HEK293T (cell line): ENCODE measurements at regions not wholly inside any gene's neighbourhood (a gene's known extent, or its start where the extent isn't known, plus 50 kb on each side); places are given as distances from the start of the nearest gene placed in this dataset.

ENCODE experiments used
- CTCF ChIA-PET: fragments of 350-600 bp; formaldehyde crosslinking; extraction: SDS; loops from one replicate; lab custom pipeline; 2021; ENCODE audit warnings: antibody characterized with exemption, inconsistent platforms; lab: Yijun Ruan, JAX
- POLR2A ChIA-PET: fragments of 350-600 bp; formaldehyde crosslinking; extraction: SDS; loops from one replicate; lab custom pipeline; 2020; ENCODE audit warnings: antibody characterized with exemption, inconsistent platforms; lab: Yijun Ruan, JAX
- DNase-seq: peaks from one replicate; pipeline ENCODE4 v3.0.0; 2012; ENCODE audit warnings: mixed read lengths; ENCODE audit errors: extremely low spot score
- ARNT ChIP-seq: fragments of 450-650 bp; IDR thresholded peaks from 2 replicates; pipeline ENCODE4 v1.6.1; 2017; ENCODE audit warnings: mild to moderate bottlenecking
- BHLHE40 ChIP-seq: fragments of 450-650 bp; IDR thresholded peaks from 2 replicates; pipeline ENCODE4 v1.6.1; 2016; ENCODE audit warnings: mild to moderate bottlenecking, moderate library complexity, borderline replicate concordance
- CTBP1 ChIP-seq: fragments of 450-650 bp; IDR thresholded peaks from 2 replicates; pipeline ENCODE4 v1.6.1; 2016; ENCODE audit warnings: borderline replicate concordance
- ELF4 ChIP-seq: fragments of 450-650 bp; IDR thresholded peaks from 2 replicates; pipeline ENCODE4 v1.6.1; 2017; ENCODE audit warnings: antibody characterized with exemption
- FOXA1 ChIP-seq: fragments of 450-650 bp; IDR thresholded peaks from 2 replicates; pipeline ENCODE4 v1.6.1; 2016; ENCODE audit warnings: mild to moderate bottlenecking
- FOXK2 ChIP-seq: fragments of 450-650 bp; IDR thresholded peaks from 2 replicates; pipeline ENCODE4 v1.6.1; 2016; ENCODE audit warnings: mild to moderate bottlenecking
- FOXM1 ChIP-seq: fragments of 450-650 bp; IDR thresholded peaks from 2 replicates; pipeline ENCODE4 v1.6.1; 2017; ENCODE audit warnings: mild to moderate bottlenecking, borderline replicate concordance
- HDGF ChIP-seq: fragments of 450-650 bp; IDR thresholded peaks from 2 replicates; pipeline ENCODE4 v1.6.1; 2017; ENCODE audit warnings: antibody characterized with exemption, borderline replicate concordance
- L3MBTL2 ChIP-seq: fragments of 450-650 bp; conservative IDR thresholded peaks from 2 replicates; pipeline ENCODE4 v1.6.1; 2016; ENCODE audit warnings: mild to moderate bottlenecking
- LEF1 ChIP-seq: fragments of 450-650 bp; IDR thresholded peaks from 2 replicates; pipeline ENCODE4 v1.6.1; 2017; ENCODE audit warnings: mild to moderate bottlenecking, borderline replicate concordance
- NFRKB ChIP-seq: fragments of 450-650 bp; IDR thresholded peaks from 2 replicates; pipeline ENCODE4 v1.6.1; 2016; ENCODE audit warnings: mild to moderate bottlenecking, moderate library complexity
- SP1 ChIP-seq: fragments of 450-650 bp; IDR thresholded peaks from 2 replicates; pipeline ENCODE4 v1.6.1; 2017
- SUZ12 ChIP-seq: fragments of 450-650 bp; IDR thresholded peaks from 2 replicates; pipeline ENCODE4 v1.6.1; 2016; ENCODE audit warnings: mild to moderate bottlenecking
- TARDBP ChIP-seq: fragments of 450-650 bp; IDR thresholded peaks from 2 replicates; pipeline ENCODE4 v1.6.1; 2016
- ZNF384 ChIP-seq: fragments of 450-650 bp; IDR thresholded peaks from 2 replicates; pipeline ENCODE4 v1.6.1; 2016
- TF ChIP-seq, protein P1 (sequence below): fragments of 450-650 bp; IDR thresholded peaks from 2 replicates; pipeline ENCODE4 v1.6.1; 2016

DNA sequence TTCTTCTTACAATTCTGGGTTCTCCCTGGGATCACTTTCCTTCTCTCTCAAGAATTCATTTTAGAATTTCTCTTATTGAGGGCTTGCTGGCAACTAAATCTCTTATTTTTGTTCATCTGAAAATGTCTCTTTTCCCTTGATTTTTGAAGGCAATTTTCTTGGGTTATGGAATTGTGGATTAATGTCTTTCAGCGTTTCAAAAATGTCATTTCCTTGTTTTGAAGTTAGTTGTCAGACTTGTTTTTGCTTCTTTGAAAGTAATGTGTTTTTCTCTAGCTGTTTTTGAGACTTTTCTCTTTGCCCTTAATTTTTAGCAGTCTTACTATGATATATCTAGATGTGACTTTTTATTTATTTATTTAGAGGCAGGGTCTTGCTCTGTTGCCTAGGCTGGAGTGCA is 205.7 kb downstream of the CHIC2 start:
- CTCF ChIA-PET: no interaction called here
- no peak for DNase-seq
- TF ChIP-seq HDGF: no peak
- no peak for TF ChIP-seq ZNF384
- TF ChIP-seq L3MBTL2: no peak
- POLR2A ChIA-PET: no interaction called here

DNA sequence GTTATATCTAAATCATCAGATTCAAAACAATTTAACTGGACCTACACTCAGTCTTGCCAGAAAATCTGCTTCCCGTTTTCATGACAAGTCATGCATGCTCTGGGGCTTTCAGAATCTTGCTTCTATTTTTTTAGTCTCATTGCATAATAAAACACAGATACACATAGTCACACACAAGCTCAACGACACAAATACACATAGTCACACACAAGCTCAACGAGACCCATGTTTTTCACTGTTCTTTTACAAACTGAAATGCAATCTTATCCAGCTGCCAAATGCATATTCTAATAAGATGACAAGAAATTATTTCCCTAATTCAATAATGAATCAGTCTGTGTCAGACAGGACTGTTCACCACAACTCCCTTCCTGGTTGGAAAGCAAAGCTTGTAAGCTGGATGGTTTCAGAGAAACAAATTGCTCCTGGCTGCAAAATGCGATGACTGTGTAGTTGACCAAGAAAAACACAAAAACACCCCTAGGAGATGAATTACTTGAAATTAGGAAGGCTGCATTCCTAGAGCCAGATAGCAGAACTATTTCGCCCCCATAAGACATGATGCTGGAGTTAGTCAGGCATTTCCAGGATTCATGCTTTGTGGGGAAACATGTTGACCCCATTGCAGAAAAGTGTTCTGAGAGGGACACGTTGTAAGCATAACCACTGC is 208.7 kb downstream of the CHIC2 start:
- ChIA-PET POLR2A (no interaction called here), CTCF (no interaction called here)
- DNase-seq: no peak
- TF ChIP-seq SP1 (no peak), ZNF384 (no peak), ARNT (no peak), ELF4 (no peak), BHLHE40 (no peak), L3MBTL2 (no peak), TARDBP (no peak), FOXK2 (no peak), HDGF (no peak), FOXA1 (no peak), CTBP1 (no peak), FOXM1 (no peak), SUZ12 (no peak), LEF1 (no peak), NFRKB (no peak)
- TF ChIP-seq, protein P1, sequence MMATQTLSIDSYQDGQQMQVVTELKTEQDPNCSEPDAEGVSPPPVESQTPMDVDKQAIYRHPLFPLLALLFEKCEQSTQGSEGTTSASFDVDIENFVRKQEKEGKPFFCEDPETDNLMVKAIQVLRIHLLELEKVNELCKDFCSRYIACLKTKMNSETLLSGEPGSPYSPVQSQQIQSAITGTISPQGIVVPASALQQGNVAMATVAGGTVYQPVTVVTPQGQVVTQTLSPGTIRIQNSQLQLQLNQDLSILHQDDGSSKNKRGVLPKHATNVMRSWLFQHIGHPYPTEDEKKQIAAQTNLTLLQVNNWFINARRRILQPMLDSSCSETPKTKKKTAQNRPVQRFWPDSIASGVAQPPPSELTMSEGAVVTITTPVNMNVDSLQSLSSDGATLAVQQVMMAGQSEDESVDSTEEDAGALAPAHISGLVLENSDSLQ: no peak

DNA sequence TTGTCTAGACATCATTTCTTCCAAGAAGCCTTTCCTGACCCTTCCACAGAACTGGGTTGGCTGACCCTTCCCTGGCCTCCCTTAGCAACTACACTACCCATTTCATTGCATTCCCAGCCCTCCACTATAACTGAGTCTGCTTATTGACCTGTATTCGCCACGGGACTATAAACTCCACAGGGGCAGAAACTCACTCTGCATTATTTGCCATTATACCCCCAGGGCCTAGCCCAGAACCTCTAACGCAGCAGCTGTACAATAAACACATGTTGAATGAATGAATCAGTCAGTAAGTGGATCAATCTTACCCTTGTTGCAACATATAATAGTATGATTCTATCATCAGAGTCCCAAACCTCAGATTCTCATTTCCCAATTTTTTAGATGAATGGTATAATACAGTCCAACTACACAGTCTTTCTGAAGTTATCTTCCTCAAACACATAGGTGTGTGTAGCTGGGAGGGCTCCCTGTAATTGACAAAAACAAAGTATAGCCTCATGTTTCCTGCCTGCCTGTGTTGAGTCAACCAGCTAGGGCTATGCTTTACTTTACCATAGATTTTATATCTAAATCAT is 209.3 kb downstream of the CHIC2 start:
- CTCF ChIA-PET: no interaction called here
- POLR2A ChIA-PET: no interaction called here
- DNase-seq: no peak

DNA sequence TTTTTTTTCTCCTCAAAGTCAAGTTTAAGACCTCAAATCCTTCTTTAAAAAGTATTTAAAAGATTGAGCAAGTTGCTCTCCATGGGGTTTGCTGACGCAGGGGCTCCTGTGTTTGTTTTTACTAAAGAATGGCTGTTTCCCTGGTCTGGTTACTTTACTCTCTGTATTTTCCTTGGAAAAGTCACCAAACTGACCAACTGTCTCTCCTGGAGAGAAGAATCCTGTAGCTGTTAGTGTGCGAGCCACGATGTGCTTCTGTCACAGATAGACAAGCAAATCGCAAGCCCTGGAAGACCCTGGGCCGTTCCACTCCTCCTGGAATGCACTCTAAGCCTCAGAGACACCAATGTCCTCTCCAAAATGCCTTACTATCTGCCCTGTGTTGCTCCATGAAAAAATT is 212.1 kb downstream of the CHIC2 start:
- ChIA-PET POLR2A (no interaction called here), CTCF (no interaction called here)
- TF ChIP-seq CTBP1: no peak
- no peak for TF ChIP-seq FOXM1
- TF ChIP-seq NFRKB: no peak
- no peak for TF ChIP-seq HDGF
- no peak for TF ChIP-seq L3MBTL2
- TF ChIP-seq ELF4: no peak
- DNase-seq: no peak

More for the DNA sequence above, 209.3 kb downstream of the CHIC2 start:
- TF ChIP-seq FOXM1 (no peak), ARNT (no peak), ZNF384 (no peak), HDGF (no peak), L3MBTL2 (no peak)

DNA sequence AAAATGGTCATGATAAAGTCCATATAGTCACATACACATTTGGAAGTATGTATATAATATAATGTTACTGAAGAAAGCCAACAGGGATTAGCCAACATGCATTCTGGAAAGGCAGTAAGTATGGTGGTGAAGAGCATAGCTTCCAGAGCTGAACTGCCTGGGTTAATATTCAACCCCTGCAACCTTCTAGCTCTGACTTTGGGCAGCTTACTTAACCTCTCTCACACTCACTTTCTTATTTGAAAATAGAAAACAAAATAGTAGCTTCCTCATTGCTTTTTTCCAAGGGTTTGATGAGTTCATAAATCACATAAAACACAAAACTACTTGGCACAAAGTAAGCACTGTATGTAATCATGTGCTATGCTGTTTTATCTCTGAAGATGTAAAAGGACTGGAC is 216.4 kb downstream of the CHIC2 start:
- ChIA-PET POLR2A (no interaction called here), CTCF (no interaction called here)
- TF ChIP-seq NFRKB (no peak), FOXK2 (no peak), L3MBTL2 (no peak), HDGF (no peak), ELF4 (no peak), FOXM1 (no peak), BHLHE40 (no peak), ZNF384 (no peak), SP1 (no peak), SUZ12 (no peak)
- no peak for DNase-seq

DNA sequence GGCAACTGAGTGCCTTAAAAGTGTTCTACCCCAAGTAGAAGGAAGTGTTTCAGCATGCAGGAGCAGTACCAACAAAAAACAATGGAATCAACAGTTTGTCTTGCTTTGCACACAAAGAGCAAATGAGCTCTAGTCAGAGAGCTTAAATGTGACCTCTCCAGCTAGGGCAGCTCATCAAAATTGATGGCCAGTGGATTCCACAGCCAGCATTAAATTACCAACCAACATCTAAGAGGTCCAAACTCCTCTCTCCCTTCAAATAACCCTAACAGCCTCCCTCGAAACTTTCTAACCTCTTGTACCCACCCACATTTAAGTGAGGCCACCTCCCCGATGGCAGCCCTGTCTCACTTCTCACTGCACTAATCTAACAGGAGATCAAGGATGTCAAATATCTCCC is 219.9 kb downstream of the CHIC2 start:
- no peak for DNase-seq

DNA sequence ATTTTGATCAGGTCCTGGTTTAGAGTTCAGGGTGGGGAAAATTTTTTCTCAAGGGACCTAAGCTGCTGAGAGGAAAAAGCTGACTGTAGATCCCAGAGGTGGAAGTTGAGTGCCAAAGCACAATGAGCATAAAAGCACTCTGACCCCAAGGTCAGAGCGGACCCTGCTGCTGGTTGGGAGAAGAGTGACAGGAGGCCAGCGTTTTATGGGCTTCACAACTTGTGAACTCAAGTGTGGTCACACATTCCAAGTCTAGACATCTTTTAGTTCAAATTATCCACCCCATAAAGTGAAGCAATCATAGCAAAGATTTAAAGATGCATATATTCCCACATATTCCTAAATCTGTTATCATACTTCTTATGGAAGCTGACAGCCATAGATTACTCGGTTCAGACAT is 220.3 kb downstream of the CHIC2 start:
- TF ChIP-seq, protein P1: peak; percentile 64
- no peak for TF ChIP-seq ZNF384
- DNase-seq: no peak
- POLR2A ChIA-PET: no interaction called here
- CTCF ChIA-PET: no interaction called here

More for the DNA sequence above, 219.9 kb downstream of the CHIC2 start:
- ChIA-PET CTCF (no interaction called here), POLR2A (no interaction called here)
- TF ChIP-seq BHLHE40 (no peak), LEF1 (no peak), L3MBTL2 (no peak), TARDBP (no peak), SP1 (no peak), FOXM1 (no peak)
- TF ChIP-seq, protein P1: no peak
